DOHH2 (cell line): ENCODE measurements at regions not wholly inside any gene's neighbourhood (a gene's known extent, or its start where the extent isn't known, plus 50 kb on each side); places are given as distances from the start of the nearest gene placed in this dataset.

Source experiments
- H3F3A ChIP-seq: fragments of 200-600 bp; sonication (generic), shearing (Covaris generic); 2 replicates; pipeline ENCODE4 v1.6.0; 2016; ENCODE audit warnings: antibody characterized with exemption, mild to moderate bottlenecking; ENCODE audit not compliant: control insufficient read depth, insufficient read depth
- H3K27ac ChIP-seq: fragments of 200-600 bp; sonication (generic); 2 replicates; pipeline ENCODE4 v1.5.1; 2014; ENCODE audit warnings: low read depth, mild to moderate bottlenecking, low read length, moderate library complexity
- H3K27me3 ChIP-seq: fragments of 200-600 bp; sonication (generic); 2 replicates; pipeline ENCODE4 v1.6.1; 2014; ENCODE audit warnings: mild to moderate bottlenecking, low read length, mixed read lengths; ENCODE audit not compliant: control insufficient read depth
- H3K36me3 ChIP-seq: fragments of 200-600 bp; sonication (generic); 2 replicates; pipeline ENCODE4 v1.6.1; 2014; ENCODE audit warnings: mild to moderate bottlenecking, low read length, moderate library complexity, mixed read lengths; ENCODE audit not compliant: control insufficient read depth
- H3K4me1 ChIP-seq: fragments of 200-600 bp; sonication (generic); 2 replicates; pipeline ENCODE4 v1.6.1; 2014; ENCODE audit warnings: mild to moderate bottlenecking, low read length, mixed read lengths; ENCODE audit not compliant: control insufficient read depth
- H3K4me2 ChIP-seq: fragments of 200-600 bp; sonication (generic); 2 replicates; pipeline ENCODE4 v1.6.0; 2014; ENCODE audit warnings: mild to moderate bottlenecking, low read length, moderate library complexity
- H3K4me3 ChIP-seq: fragments of 200-600 bp; sonication (generic); 2 replicates; pipeline ENCODE4 v1.5.1; 2014; ENCODE audit warnings: mild to moderate bottlenecking, low read length, mixed read lengths
- H3K79me2 ChIP-seq: fragments of 200-600 bp; sonication (generic); 2 replicates; pipeline ENCODE4 v1.6.1; 2014; ENCODE audit warnings: mild to moderate bottlenecking, low read length, mixed read lengths; ENCODE audit not compliant: control insufficient read depth
- H3K9me2 ChIP-seq: fragments of 200-600 bp; sonication (generic); replicated peaks from 2 replicates; pipeline ENCODE4 v1.6.1; 2014; ENCODE audit warnings: mild to moderate bottlenecking, low read length, mixed read lengths; ENCODE audit not compliant: control insufficient read depth
- H3K9me3 ChIP-seq: fragments of 200-600 bp; sonication (generic); 2 replicates; pipeline ENCODE4 v1.6.1; 2014; ENCODE audit warnings: antibody characterized with exemption, low read length, mixed read lengths; ENCODE audit not compliant: control insufficient read depth, insufficient read depth
- H4K20me1 ChIP-seq: fragments of 200-600 bp; sonication (generic); 2 replicates; pipeline ENCODE4 v1.6.0; 2014; ENCODE audit warnings: low read depth, mild to moderate bottlenecking, antibody characterized with exemption, low read length, moderate library complexity; ENCODE audit not compliant: control insufficient read depth, insufficient read depth
- CTCF ChIP-seq: fragments of 200-600 bp; sonication (generic); IDR thresholded peaks from one replicate; pipeline ENCODE4 v1.5.1; 2014; ENCODE audit warnings: antibody characterized with exemption, mild to moderate bottlenecking, low read depth, low read length; ENCODE audit not compliant: poor library complexity, severe bottlenecking
- EZH2phosphoT487 ChIP-seq: fragments of 200-600 bp; sonication (generic); IDR thresholded peaks from 2 replicates; pipeline ENCODE4 v1.6.1; 2017; ENCODE audit warnings: borderline replicate concordance, mild to moderate bottlenecking, antibody characterized with exemption, low read length, moderate library complexity, mixed read lengths

- TF ChIP-seq CTCF (no peak), EZH2phosphoT487 (no peak)
- H4K20me1 ChIP-seq, result no peaks in the 10 kb centered on the region
- no peak overlapping the region for H3K27ac ChIP-seq
- no peaks in the 10 kb centered on the region for H3K36me3 ChIP-seq
- H3K4me3 ChIP-seq, result no peak overlapping the region
- no peak overlapping the region for H3K4me2 ChIP-seq
- H3K4me1 ChIP-seq, result no peaks in the 10 kb centered on the region
- H3K9me3 ChIP-seq, result no peaks in the 10 kb centered on the region
- H3K27me3 ChIP-seq, result peaks cover 10% of the 10 kb centered on the region; the same call in 1 of the 2 replicates
- no peaks in the 10 kb centered on the region for H3K9me2 ChIP-seq
- H3K79me2 ChIP-seq, result no peaks in the 10 kb centered on the region
- no peaks in the 10 kb centered on the region for H3F3A ChIP-seq
Measured at GRCh38 chr17:73983621-73984400, 219.7 kb upstream of the RPL38 start.

DNA sequence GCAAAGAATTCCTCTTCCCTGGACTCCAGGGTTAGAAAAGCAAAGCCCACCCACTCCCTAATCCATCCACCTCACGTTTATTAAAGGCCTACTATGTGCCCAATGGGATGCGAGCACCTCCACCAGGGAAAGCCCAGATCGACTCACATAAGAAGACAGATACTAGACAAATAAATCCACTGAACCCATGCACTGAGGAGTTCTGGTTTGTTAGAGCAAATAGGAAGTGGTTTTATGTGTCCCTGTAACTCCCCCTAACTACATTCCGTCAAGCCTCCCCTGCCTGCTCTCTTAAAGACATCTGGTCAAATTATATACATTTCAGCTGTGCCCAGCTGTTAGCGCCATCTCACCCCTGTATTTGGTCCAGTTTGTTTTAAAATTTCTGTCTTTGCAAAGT lies 218.5 kb upstream of the RPL38 start:
- no peak for TF ChIP-seq EZH2phosphoT487
- H4K20me1 ChIP-seq, result no peaks in the 10 kb centered on the region
- no peak overlapping the region for H3K4me3 ChIP-seq
- H3K4me2 ChIP-seq, result no peak overlapping the region
- no peak overlapping the region for H3K27ac ChIP-seq
- H3K9me2 ChIP-seq, result no peaks in the 10 kb centered on the region
- no peaks in the 10 kb centered on the region for H3K9me3 ChIP-seq
- peaks cover 10% of the 10 kb centered on the region; the same call in 1 of the 2 replicates for H3K27me3 ChIP-seq
- no peaks in the 10 kb centered on the region for H3K79me2 ChIP-seq
- H3F3A ChIP-seq, result no peaks in the 10 kb centered on the region
- H3K36me3 ChIP-seq, result no peaks in the 10 kb centered on the region
- no peaks in the 10 kb centered on the region for H3K4me1 ChIP-seq

GRCh38 chr17:73985466-73986015 lies 217.9 kb upstream of the RPL38 start:
- Histone ChIP-seq H3K27ac (no peak overlapping the region), H3K4me1 (no peaks in the 10 kb centered on the region), H3K4me3 (no peak overlapping the region), H3K9me3 (no peaks in the 10 kb centered on the region), H3K27me3 (peaks cover 10% of the 10 kb centered on the region; the same call in 1 of the 2 replicates), H3K36me3 (no peaks in the 10 kb centered on the region), H3K4me2 (no peak overlapping the region), H3K9me2 (no peaks in the 10 kb centered on the region), H4K20me1 (no peaks in the 10 kb centered on the region), H3K79me2 (no peaks in the 10 kb centered on the region), H3F3A (no peaks in the 10 kb centered on the region)
- no peak for TF ChIP-seq CTCF
- no peak for TF ChIP-seq EZH2phosphoT487

GRCh38 chr17:73986641-73987177 lies 216.8 kb upstream of the RPL38 start:
- no peaks in the 10 kb centered on the region for H3K9me3 ChIP-seq
- H3F3A ChIP-seq, result no peaks in the 10 kb centered on the region
- H3K4me1 ChIP-seq, result no peaks in the 10 kb centered on the region
- H3K27me3 ChIP-seq, result peaks cover 8% of the 10 kb centered on the region; the same call in 1 of the 2 replicates
- no peaks in the 10 kb centered on the region for H4K20me1 ChIP-seq
- TF ChIP-seq CTCF (no peak), EZH2phosphoT487 (no peak)
- H3K27ac ChIP-seq, result no peak overlapping the region
- H3K36me3 ChIP-seq, result no peaks in the 10 kb centered on the region
- H3K4me2 ChIP-seq, result no peak overlapping the region
- H3K9me2 ChIP-seq, result no peaks in the 10 kb centered on the region
- H3K79me2 ChIP-seq, result no peaks in the 10 kb centered on the region
- no peak overlapping the region for H3K4me3 ChIP-seq
